ENCODE measurements at regions not wholly inside any gene's neighbourhood (a gene's known extent, or its start where the extent isn't known, plus 50 kb on each side); places are given as distances from the start of the nearest gene placed in this dataset.

GRCh38 chr10:131569851-131570715 lies 258.6 kb upstream of the TCERG1L start:
- TF ChIP-seq GATA2 (IDR thresholded peaks at IDR 0.05; ENCODE audit: low read depth, low read length) (no peak), GATA3 (IDR thresholded peaks at IDR 0.05; ENCODE audit: low read depth, low read length) (no peak)

Measured in SH-SY5Y (cell line).